AG10803 (cell line): ENCODE measurements at regions not wholly inside any gene's neighbourhood (a gene's known extent, or its start where the extent isn't known, plus 50 kb on each side); places are given as distances from the start of the nearest gene placed in this dataset.

Source experiments
- DNase-seq: peaks from one replicate; pipeline ENCODE4 v3.0.0; 2010; ENCODE audit warnings: low read depth
- H3K4me3 ChIP-seq: 2 replicates; pipeline ENCODE4 v1.5.1; 2011; ENCODE audit warnings: mild to moderate bottlenecking, low read length, control low read depth
- TF ChIP-seq, protein P1 (sequence below): conservative IDR thresholded peaks from 2 replicates; pipeline ENCODE4 v1.5.1; 2011; ENCODE audit warnings: mild to moderate bottlenecking, low read length, control low read depth, inconsistent platforms

DNA sequence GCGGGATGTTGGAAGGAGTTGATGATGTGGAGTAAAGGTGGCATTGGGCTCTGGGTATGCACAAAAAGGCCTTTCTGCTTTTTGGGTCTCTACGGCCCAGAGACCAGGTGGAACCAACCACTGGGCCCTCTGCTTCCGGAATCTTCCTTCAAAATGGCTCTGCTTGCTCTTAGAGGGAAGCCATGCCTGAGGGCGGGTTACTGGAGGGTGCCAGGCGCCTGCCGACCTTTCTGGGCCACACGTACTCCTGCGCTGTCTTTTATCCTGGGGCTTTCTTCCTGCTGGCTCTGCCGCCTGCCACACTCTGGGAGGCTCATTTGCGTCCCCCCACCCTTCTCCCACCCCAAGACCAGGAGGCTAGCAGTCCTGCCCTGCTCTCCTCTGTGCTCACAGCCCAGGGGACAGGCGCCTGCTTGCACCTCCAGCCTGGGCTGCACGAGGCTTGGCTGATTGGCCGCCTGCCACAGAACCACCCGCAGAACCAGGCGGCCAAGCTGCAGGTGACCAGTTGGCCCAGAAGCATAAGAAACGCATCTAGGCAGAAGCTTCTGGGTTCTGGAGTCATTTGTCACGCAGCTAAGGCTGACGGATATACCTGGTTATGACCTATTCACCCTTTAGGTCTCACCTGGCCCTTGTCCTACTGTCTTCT lies 536.9 kb downstream of the TBC1D22A start:
- DNase-seq, result no peak
- H3K4me3 ChIP-seq, result no peak overlapping the region
- TF ChIP-seq, protein P1, sequence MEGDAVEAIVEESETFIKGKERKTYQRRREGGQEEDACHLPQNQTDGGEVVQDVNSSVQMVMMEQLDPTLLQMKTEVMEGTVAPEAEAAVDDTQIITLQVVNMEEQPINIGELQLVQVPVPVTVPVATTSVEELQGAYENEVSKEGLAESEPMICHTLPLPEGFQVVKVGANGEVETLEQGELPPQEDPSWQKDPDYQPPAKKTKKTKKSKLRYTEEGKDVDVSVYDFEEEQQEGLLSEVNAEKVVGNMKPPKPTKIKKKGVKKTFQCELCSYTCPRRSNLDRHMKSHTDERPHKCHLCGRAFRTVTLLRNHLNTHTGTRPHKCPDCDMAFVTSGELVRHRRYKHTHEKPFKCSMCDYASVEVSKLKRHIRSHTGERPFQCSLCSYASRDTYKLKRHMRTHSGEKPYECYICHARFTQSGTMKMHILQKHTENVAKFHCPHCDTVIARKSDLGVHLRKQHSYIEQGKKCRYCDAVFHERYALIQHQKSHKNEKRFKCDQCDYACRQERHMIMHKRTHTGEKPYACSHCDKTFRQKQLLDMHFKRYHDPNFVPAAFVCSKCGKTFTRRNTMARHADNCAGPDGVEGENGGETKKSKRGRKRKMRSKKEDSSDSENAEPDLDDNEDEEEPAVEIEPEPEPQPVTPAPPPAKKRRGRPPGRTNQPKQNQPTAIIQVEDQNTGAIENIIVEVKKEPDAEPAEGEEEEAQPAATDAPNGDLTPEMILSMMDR, result no peak

GRCh38 chr22:47298017-47298785 lies 535.8 kb downstream of the TBC1D22A start:
- DNase-seq, result no peak
- H3K4me3 ChIP-seq, result no peak overlapping the region
- TF ChIP-seq, protein P1, result no peak

DNA sequence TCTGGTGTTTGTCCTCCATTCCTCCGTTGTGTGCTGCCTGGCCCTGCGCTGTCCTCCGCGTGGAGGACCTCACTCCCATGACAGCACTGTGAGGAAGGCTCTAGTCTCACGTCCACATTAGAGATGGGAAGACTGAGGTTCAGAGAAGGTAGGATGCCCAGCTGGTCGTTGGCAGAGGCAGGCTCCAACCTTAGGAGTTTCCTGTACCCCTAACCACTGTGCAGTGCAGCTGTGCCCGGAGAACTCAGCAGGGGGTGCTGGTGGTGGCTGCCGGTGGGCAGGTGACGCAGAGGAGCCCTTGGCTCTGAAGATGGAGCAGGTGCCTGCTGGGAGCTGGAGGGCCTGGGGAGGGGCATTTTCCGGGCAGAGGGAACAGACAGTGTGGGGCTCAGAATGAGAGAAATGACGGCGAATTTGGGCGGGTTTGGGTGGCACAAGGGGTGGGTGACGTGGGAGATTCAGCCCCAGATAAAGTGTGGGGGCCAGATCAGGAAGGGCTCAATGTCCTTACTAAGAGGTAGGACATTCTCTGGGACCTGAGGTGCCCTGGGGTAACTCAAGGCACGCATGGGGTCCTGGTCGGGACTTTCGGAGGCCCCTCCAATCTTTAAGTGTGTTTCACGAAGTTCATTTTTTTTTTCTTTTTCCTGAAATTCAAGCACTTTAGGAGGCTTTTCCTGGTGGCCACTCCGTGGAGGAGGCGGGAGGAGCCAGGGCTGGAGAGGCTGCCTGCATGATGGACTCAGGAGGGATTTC lies 535.0 kb downstream of the TBC1D22A start:
- no peak for DNase-seq
- TF ChIP-seq, protein P1, result no peak
- H3K4me3 ChIP-seq, result no peak overlapping the region

- TF ChIP-seq, protein P1, result no peak
- no peak for DNase-seq
These were observed 534.2 kb downstream of the TBC1D22A start for GRCh38 chr22:47296405-47297260.

GRCh38 chr22:47295982-47296381 lies 533.5 kb downstream of the TBC1D22A start:
- H3K4me3 ChIP-seq, result no peak overlapping the region
- TF ChIP-seq, protein P1, result no peak
- no peak for DNase-seq

More at GRCh38 chr22:47296405-47297260, 534.2 kb downstream of the TBC1D22A start:
- H3K4me3 ChIP-seq, result no peak overlapping the region

GRCh38 chr22:47295226-47295901 lies 532.9 kb downstream of the TBC1D22A start:
- TF ChIP-seq, protein P1, result no peak
- H3K4me3 ChIP-seq, result no peak overlapping the region
- no peak for DNase-seq
